ENCODE measurements at regions not wholly inside any gene's neighbourhood (a gene's known extent, or its start where the extent isn't known, plus 50 kb on each side); places are given as distances from the start of the nearest gene placed in this dataset.
A peak's percentile ranks its signal among the peaks of the same experiment; 100 is the strongest.
"Not testable (repeated sequence)": the region's sequence is repeated elsewhere in the genome, so short reads cannot be mapped to it uniquely, and the experiment has no call there.

GRCh38 chr5:15009420-15009819 lies 137.8 kb upstream of the ANKH start:
- peak; percentile 90 for DNase-seq

GRCh38 chr5:15008921-15009320 lies 137.3 kb upstream of the ANKH start:
- no peak for DNase-seq

GRCh38 chr5:15008476-15008875 lies 136.9 kb upstream of the ANKH start:
- no peak for DNase-seq

GRCh38 chr5:15007646-15008045 lies 136.1 kb upstream of the ANKH start:
- no peak for DNase-seq

- DNase-seq, result no peak
These were observed 132.9 kb upstream of the ANKH start for GRCh38 chr5:15004506-15004905.

- peak; percentile 91 for DNase-seq
These were observed 131.9 kb upstream of the ANKH start for GRCh38 chr5:15003511-15003920.

GRCh38 chr5:15002791-15003190 lies 131.2 kb upstream of the ANKH start:
- no peak for DNase-seq

- no peak for DNase-seq
These were observed 130.6 kb upstream of the ANKH start for GRCh38 chr5:15002173-15002572.

GRCh38 chr5:15001517-15001916 lies 129.9 kb upstream of the ANKH start:
- DNase-seq, result no peak

GRCh38 chr5:14998491-14998890 lies 126.9 kb upstream of the ANKH start:
- DNase-seq, result no peak

GRCh38 chr5:14996997-14997396 lies 125.4 kb upstream of the ANKH start:
- no peak for DNase-seq

- no peak for DNase-seq
These were observed 123.7 kb upstream of the ANKH start for GRCh38 chr5:14995229-14995628.

- not testable (repeated sequence) for DNase-seq
These were observed 122.0 kb upstream of the ANKH start for GRCh38 chr5:14993459-14994133.

GRCh38 chr5:14992751-14993458 lies 121.3 kb upstream of the ANKH start:
- not testable (repeated sequence) for DNase-seq

- no peak for DNase-seq
These were observed 116.6 kb upstream of the ANKH start for GRCh38 chr5:14988223-14988622.

GRCh38 chr5:14986413-14986812 lies 114.8 kb upstream of the ANKH start:
- no peak for DNase-seq

GRCh38 chr5:14983666-14984441 lies 112.3 kb upstream of the ANKH start:
- DNase-seq, result no peak

GRCh38 chr5:14980698-14981097 lies 109.1 kb upstream of the ANKH start:
- no peak for DNase-seq

GRCh38 chr5:14977058-14977685 lies 105.6 kb upstream of the ANKH start:
- DNase-seq, result no peak

- no peak for DNase-seq
These were observed 104.9 kb upstream of the ANKH start for GRCh38 chr5:14976486-14976885.

GRCh38 chr5:14971873-14972272 lies 100.3 kb upstream of the ANKH start:
- no peak for DNase-seq

- no peak for DNase-seq
These were observed 97.2 kb upstream of the ANKH start for GRCh38 chr5:14968796-14969195.

- DNase-seq, result no peak
These were observed 95.6 kb upstream of the ANKH start for GRCh38 chr5:14967166-14967565.
